PC-3 (cell line): ENCODE measurements at regions not wholly inside any gene's neighbourhood (a gene's known extent, or its start where the extent isn't known, plus 50 kb on each side); places are given as distances from the start of the nearest gene placed in this dataset.

ENCODE experiments used
- ATAC-seq: fragments of 200-7000 bp; cut with Tn5 transposase; 2 replicates; pipeline ENCODE4 v1.9.1; 2020; ENCODE audit warnings: mild to moderate bottlenecking, moderate library complexity
- BruUV-seq: library from RNA; stranded (reverse); fragments of 400-500 nt; replicated peaks from 2 replicates; lab custom pipeline; 2021; lab: Mats Ljungman, UMichigan
- CTCF ChIA-PET: fragments of 300-600 bp; sonication (Branson Sonifier 250); formaldehyde crosslinking; loops from one replicate; lab custom pipeline; 2022; ENCODE audit warnings: antibody characterized with exemption; lab: Charles Lee
- POLR2A ChIA-PET: fragments of 300-600 bp; sonication (Branson Sonifier 250); formaldehyde crosslinking; loops from one replicate; lab custom pipeline; 2022; ENCODE audit warnings: antibody characterized with exemption; ENCODE audit not compliant: unreplicated experiment; lab: Charles Lee
- DNase-seq: peaks from one replicate; pipeline ENCODE4 v3.0.0-alpha.2; 2015
- H2AFZ ChIP-seq: fragments of 300-600 bp; sonication (generic); 2 replicates; pipeline ENCODE4 v1.6.0; 2016; ENCODE audit warnings: antibody characterized with exemption, low read length
- H3F3A ChIP-seq: fragments of 300-600 bp; sonication (generic); one replicate; pipeline ENCODE4 v1.6.0; 2017; ENCODE audit warnings: antibody characterized with exemption, low read length, control low read depth, mild to moderate bottlenecking; ENCODE audit not compliant: unreplicated experiment
- H3K27ac ChIP-seq: fragments of 300-600 bp; sonication (generic); 2 replicates; pipeline ENCODE4 v1.5.1; 2016; ENCODE audit warnings: mild to moderate bottlenecking, low read length
- H3K27me3 ChIP-seq: fragments of 300-600 bp; sonication (generic); 2 replicates; pipeline ENCODE4 v1.6.1; 2016; ENCODE audit warnings: low read length, mixed read lengths
- H3K36me3 ChIP-seq: fragments of 300-600 bp; sonication (generic); 2 replicates; pipeline ENCODE4 v1.6.1; 2016; ENCODE audit warnings: low read depth, mixed run types, low read length, mixed read lengths
- H3K4me1 ChIP-seq: fragments of 300-600 bp; sonication (generic); 2 replicates; pipeline ENCODE4 v1.5.1; 2016; ENCODE audit warnings: low read length; ENCODE audit not compliant: insufficient read depth
- H3K4me2 ChIP-seq: fragments of 300-600 bp; sonication (generic); 2 replicates; pipeline ENCODE4 v1.6.0; 2016; ENCODE audit warnings: low read length
- H3K4me3 ChIP-seq: fragments of 300-600 bp; sonication (generic); 2 replicates; pipeline ENCODE4 v1.5.1; 2016; ENCODE audit warnings: mild to moderate bottlenecking, low read length, mixed read lengths
- H3K79me2 ChIP-seq: fragments of 300-600 bp; sonication (generic); 2 replicates; pipeline ENCODE4 v1.6.1; 2017; ENCODE audit warnings: low read length, mixed read lengths
- H3K9ac ChIP-seq: fragments of 300-600 bp; sonication (generic); 2 replicates; pipeline ENCODE4 v1.6.0; 2016; ENCODE audit warnings: mild to moderate bottlenecking, low read length
- H3K9me2 ChIP-seq: fragments of 300-600 bp; sonication (generic); replicated peaks from 2 replicates; pipeline ENCODE4 v1.6.1; 2016; ENCODE audit warnings: mixed run types, low read length, mixed read lengths
- H3K9me3 ChIP-seq: fragments of 300-600 bp; sonication (generic); 2 replicates; pipeline ENCODE4 v1.6.1; 2016; ENCODE audit warnings: low read length, mixed read lengths
- H4K20me1 ChIP-seq: fragments of 300-600 bp; sonication (generic); 2 replicates; pipeline ENCODE4 v1.6.1; 2016; ENCODE audit warnings: low read length, mixed read lengths
- EZH2 ChIP-seq: fragments of 300-600 bp; sonication (generic); IDR thresholded peaks from one replicate; pipeline ENCODE4 v1.6.1; 2017; ENCODE audit warnings: antibody characterized with exemption, mild to moderate bottlenecking, low read length; ENCODE audit not compliant: unreplicated experiment
- EZH2phosphoT487 ChIP-seq: fragments of 300-600 bp; sonication (generic); IDR thresholded peaks from 2 replicates; pipeline ENCODE4 v1.6.1; 2018; ENCODE audit warnings: mild to moderate bottlenecking, antibody characterized with exemption, low read length, borderline replicate concordance
- intact Hi-C: fragments of 100-400 bp; cut with micrococcal nuclease; formaldehyde crosslinking; loops from 2 replicates; pipeline ENCODE4 v1.9.0; 2023
- TF ChIP-seq, protein P1 (sequence below): fragments of 300-600 bp; sonication (generic); conservative IDR thresholded peaks from 2 replicates; pipeline ENCODE4 v1.5.1; 2017; ENCODE audit warnings: antibody characterized with exemption, low read depth, mild to moderate bottlenecking, low read length

- Histone ChIP-seq H3K9me3 (no peaks in the 10 kb centered on the region), H3K9me2 (no peaks in the 10 kb centered on the region), H3F3A (no peaks in the 10 kb centered on the region), H3K27me3 (no peaks in the 10 kb centered on the region), H3K4me2 (no peak overlapping the region), H3K79me2 (no peaks in the 10 kb centered on the region), H2AFZ (no peak overlapping the region), H4K20me1 (no peaks in the 10 kb centered on the region), H3K9ac (no peak overlapping the region), H3K4me3 (no peak overlapping the region), H3K4me1 (peaks cover 11% of the 10 kb centered on the region), H3K36me3 (no peaks in the 10 kb centered on the region), H3K27ac (no peak overlapping the region)
- TF ChIP-seq, protein P1, sequence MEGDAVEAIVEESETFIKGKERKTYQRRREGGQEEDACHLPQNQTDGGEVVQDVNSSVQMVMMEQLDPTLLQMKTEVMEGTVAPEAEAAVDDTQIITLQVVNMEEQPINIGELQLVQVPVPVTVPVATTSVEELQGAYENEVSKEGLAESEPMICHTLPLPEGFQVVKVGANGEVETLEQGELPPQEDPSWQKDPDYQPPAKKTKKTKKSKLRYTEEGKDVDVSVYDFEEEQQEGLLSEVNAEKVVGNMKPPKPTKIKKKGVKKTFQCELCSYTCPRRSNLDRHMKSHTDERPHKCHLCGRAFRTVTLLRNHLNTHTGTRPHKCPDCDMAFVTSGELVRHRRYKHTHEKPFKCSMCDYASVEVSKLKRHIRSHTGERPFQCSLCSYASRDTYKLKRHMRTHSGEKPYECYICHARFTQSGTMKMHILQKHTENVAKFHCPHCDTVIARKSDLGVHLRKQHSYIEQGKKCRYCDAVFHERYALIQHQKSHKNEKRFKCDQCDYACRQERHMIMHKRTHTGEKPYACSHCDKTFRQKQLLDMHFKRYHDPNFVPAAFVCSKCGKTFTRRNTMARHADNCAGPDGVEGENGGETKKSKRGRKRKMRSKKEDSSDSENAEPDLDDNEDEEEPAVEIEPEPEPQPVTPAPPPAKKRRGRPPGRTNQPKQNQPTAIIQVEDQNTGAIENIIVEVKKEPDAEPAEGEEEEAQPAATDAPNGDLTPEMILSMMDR = no peak
- no peak for TF ChIP-seq EZH2phosphoT487
- TF ChIP-seq EZH2 = no peak
- DNase-seq (peak; percentile 62), ATAC-seq (peak; percentile 66)
- intact Hi-C loops = no loop called here
- no TSS peak for BruUV-seq
- ChIA-PET CTCF (no interaction called here), POLR2A (no interaction called here)
Measured at GRCh38 chrX:68895341-68895755, 66.5 kb downstream of the EFNB1 start.

DNA sequence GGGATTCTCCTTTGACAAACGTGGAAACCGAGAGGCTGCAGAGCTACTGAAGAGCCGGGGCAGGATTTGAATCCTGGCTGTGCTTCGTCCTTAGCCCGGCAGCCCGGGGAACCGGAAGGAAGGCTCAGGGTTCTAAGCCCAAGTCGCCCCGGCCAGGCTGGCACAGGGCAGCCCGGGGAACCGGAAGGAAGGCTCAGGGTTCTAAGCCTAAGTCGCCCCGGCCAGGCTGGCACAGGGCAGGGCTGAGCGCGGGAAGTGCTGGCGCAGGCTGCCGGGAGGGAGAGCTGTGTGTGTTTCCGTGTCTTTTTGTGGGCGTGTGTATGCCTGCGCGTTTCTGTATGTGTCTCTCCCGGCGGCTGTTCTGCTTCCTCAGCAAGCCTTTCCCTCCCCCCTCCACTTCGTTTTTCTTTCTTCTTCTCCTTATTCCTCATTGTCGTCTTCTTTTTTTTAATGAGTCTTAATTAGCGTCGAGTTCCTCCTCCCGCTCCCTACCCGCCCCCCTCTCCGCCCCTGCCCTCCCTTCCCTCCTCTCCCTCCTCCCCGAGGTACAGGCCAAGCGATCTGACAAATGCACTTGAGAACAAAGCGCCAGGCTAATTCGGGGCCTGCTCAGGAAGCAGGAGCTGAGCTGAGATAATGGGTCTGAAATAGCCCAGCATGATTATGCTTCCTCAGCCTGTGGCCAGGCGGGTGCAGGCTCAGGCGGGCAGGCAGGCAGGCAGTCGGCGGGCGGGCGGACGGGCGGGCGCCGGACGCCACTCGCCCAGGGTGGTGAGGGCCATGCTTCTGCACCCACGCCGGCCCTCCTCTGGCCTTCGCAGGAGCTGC, 65.9 kb downstream of the EFNB1 start:
- Histone ChIP-seq H3K79me2 (no peaks in the 10 kb centered on the region), H3K27me3 (no peaks in the 10 kb centered on the region), H3K9me2 (no peaks in the 10 kb centered on the region), H4K20me1 (no peaks in the 10 kb centered on the region), H3K4me1 (peaks cover 11% of the 10 kb centered on the region), H3K27ac (no peak overlapping the region), H3K9ac (no peak overlapping the region), H3K4me3 (no peak overlapping the region), H3K36me3 (no peaks in the 10 kb centered on the region), H3F3A (no peaks in the 10 kb centered on the region), H3K9me3 (no peaks in the 10 kb centered on the region), H2AFZ (peak overlapping the region; percentile 55; the same call in 1 of the 2 replicates), H3K4me2 (no peak overlapping the region)
- ATAC-seq (peak; percentile 81), DNase-seq (peak; percentile 4)
- POLR2A ChIA-PET = no interaction called here
- TF ChIP-seq, protein P1 = no peak
- TF ChIP-seq EZH2 = no peak
- no peak for TF ChIP-seq EZH2phosphoT487
- BruUV-seq = no TSS peak
- intact Hi-C loops = no loop called here
- CTCF ChIA-PET = no interaction called here

GRCh38 chrX:68894142-68894512, 65.3 kb downstream of the EFNB1 start:
- no TSS peak for BruUV-seq
- CTCF ChIA-PET = interaction anchor here (0.6 kb wide), 1 partner anchor 33 kb away, joined by 4 read pairs; no protein-coding TSS in a partner anchor

More at GRCh38 chrX:68894142-68894512, 65.3 kb downstream of the EFNB1 start:
- DNase-seq = no peak
- H2AFZ ChIP-seq = peak overlapping the region; percentile 55; the same call in 1 of the 2 replicates
- H3F3A ChIP-seq = no peaks in the 10 kb centered on the region
- POLR2A ChIA-PET = no interaction called here
- peak; percentile 31 for ATAC-seq
- TF ChIP-seq EZH2phosphoT487 (no peak), EZH2 (no peak)
- TF ChIP-seq, protein P1 = no peak
- no peaks in the 10 kb centered on the region for H3K9me2 ChIP-seq
- H3K27ac ChIP-seq = no peak overlapping the region
- H3K4me2 ChIP-seq = no peak overlapping the region
- H3K27me3 ChIP-seq = no peaks in the 10 kb centered on the region
- no peaks in the 10 kb centered on the region for H3K9me3 ChIP-seq
- H3K36me3 ChIP-seq = no peaks in the 10 kb centered on the region
- H4K20me1 ChIP-seq = no peaks in the 10 kb centered on the region
- H3K4me1 ChIP-seq = peaks cover 11% of the 10 kb centered on the region
- no peak overlapping the region for H3K9ac ChIP-seq
- H3K4me3 ChIP-seq = no peak overlapping the region
- intact Hi-C loops = no loop called here
- H3K79me2 ChIP-seq = no peaks in the 10 kb centered on the region
